Neural progenitor cell (in vitro differentiated cells): ENCODE measurements at regions not wholly inside any gene's neighbourhood (a gene's known extent, or its start where the extent isn't known, plus 50 kb on each side); places are given as distances from the start of the nearest gene placed in this dataset.
"Not testable (repeated sequence)": the region's sequence is repeated elsewhere in the genome, so short reads cannot be mapped to it uniquely, and the experiment has no call there.

Source experiments
- CTCF ChIP-seq: fragments of 200-600 bp; sonication (generic); IDR thresholded peaks from 2 replicates; pipeline ENCODE4 v1.5.1; 2017; ENCODE audit warnings: antibody characterized with exemption, mild to moderate bottlenecking
- EZH2 ChIP-seq: fragments of 200-600 bp; sonication (generic); IDR thresholded peaks from 2 replicates; pipeline ENCODE4 v1.6.1; 2017; ENCODE audit warnings: antibody characterized with exemption, mild to moderate bottlenecking, moderate library complexity

GRCh38 chr6:67787119-67787518 lies 848.0 kb upstream of the ADGRB3 start:
- not testable (repeated sequence) for TF ChIP-seq EZH2, CTCF
